HUDEP-2 (cell line): ENCODE measurements at regions not wholly inside any gene's neighbourhood (a gene's known extent, or its start where the extent isn't known, plus 50 kb on each side); places are given as distances from the start of the nearest gene placed in this dataset.

Experiments used
- DNase-seq, 76 experiments: peaks; one replicate each; lab custom pipeline; 2025; ENCODE audit not compliant: unreplicated experiment in 76 of 76; lab: John Stamatoyannopoulos, UW

- no peak for DNase-seq
These were observed 51.3 kb upstream of the CYRIA start for GRCh38 chr2:16716944-16717343.

- no peak for DNase-seq
These were observed 50.4 kb upstream of the CYRIA start for GRCh38 chr2:16716024-16716423.
